ENCODE measurements at regions not wholly inside any gene's neighbourhood (a gene's known extent, or its start where the extent isn't known, plus 50 kb on each side); places are given as distances from the start of the nearest gene placed in this dataset.

DNA sequence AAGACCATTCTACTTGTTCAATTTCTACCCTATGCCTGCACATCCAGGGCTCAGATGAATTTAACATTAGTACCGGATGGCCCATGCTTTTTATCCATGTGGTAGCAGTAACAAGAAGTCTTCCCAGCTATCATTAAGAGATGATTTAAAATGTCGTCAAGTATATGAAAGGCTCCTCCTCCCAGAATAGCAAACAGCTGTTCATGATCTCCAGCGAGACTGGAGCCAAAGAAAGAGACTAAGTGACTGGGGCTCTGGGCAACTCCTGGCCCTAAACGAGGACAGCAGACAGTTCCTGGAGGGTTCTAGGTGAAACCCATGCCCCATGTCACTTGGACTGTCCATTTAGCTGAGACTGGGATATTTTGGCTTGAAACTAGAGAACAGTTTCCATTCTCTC lies 160.8 kb downstream of the CDC5L start:
- POLR2A ChIA-PET: no interaction called here
- no peaks in the 10 kb centered on the region for H3K79me2 ChIP-seq (ENCODE audit: insufficient read depth)
- no peak overlapping the region for H3K4me2 ChIP-seq
- H3K27me3 ChIP-seq (ENCODE audit: insufficient read depth): peaks cover 13% of the 10 kb centered on the region; the same call in 1 of the 2 replicates
- no peaks in the 10 kb centered on the region for H3K4me1 ChIP-seq (ENCODE audit: control insufficient read depth in 1 of 2, insufficient read depth in 2 of 2, low read depth in 1 of 2, low read length in 1 of 2)
- H3K9ac ChIP-seq: no peak overlapping the region
- H3K9me3 ChIP-seq: no peaks in the 10 kb centered on the region
- no peaks in the 10 kb centered on the region for H3F3A ChIP-seq (replicated peaks; ENCODE audit: insufficient read depth)
- H2AFZ ChIP-seq (ENCODE audit: low read depth): no peak overlapping the region
- no peaks in the 10 kb centered on the region for H3K9me2 ChIP-seq
- CTCF ChIA-PET: interaction anchor here (1.5 to 2.3 kb wide), 2 partner anchors 9 to 73 kb away, joined by 3 to 7 read pairs; no protein-coding TSS in a partner anchor
- H3K27ac ChIP-seq (ENCODE audit: low read depth in 2 of 2, low read length in 1 of 2): no peak overlapping the region
- no peaks in the 10 kb centered on the region for H3K36me3 ChIP-seq (replicated peaks in 1 of 2; ENCODE audit: control insufficient read depth in 1 of 2, insufficient read depth in 2 of 2, low read length in 1 of 2)
- TF ChIP-seq, protein P1, sequence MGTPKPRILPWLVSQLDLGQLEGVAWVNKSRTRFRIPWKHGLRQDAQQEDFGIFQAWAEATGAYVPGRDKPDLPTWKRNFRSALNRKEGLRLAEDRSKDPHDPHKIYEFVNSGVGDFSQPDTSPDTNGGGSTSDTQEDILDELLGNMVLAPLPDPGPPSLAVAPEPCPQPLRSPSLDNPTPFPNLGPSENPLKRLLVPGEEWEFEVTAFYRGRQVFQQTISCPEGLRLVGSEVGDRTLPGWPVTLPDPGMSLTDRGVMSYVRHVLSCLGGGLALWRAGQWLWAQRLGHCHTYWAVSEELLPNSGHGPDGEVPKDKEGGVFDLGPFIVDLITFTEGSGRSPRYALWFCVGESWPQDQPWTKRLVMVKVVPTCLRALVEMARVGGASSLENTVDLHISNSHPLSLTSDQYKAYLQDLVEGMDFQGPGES (IDR thresholded peaks at IDR 0.05; ENCODE audit: low read depth, low read length): no peak
- no peak for TF ChIP-seq RAD21 (IDR thresholded peaks at IDR 0.05; ENCODE audit: low read length)
- no peak for TF ChIP-seq MXI1 (IDR thresholded peaks at IDR 0.05; ENCODE audit: low read depth, low read length)
- no peak for TF ChIP-seq POLR2AphosphoS5 (IDR thresholded peaks at IDR 0.05; ENCODE audit: low read depth, low read length)
- TF ChIP-seq EZH2phosphoT487 (IDR thresholded peaks at IDR 0.05; ENCODE audit: borderline replicate concordance, low read depth): no peak
- TF ChIP-seq CHD2 (IDR thresholded peaks at IDR 0.05; ENCODE audit: low read length, partially characterized antibody): no peak
- TF ChIP-seq, protein P2, sequence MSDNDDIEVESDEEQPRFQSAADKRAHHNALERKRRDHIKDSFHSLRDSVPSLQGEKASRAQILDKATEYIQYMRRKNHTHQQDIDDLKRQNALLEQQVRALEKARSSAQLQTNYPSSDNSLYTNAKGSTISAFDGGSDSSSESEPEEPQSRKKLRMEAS (IDR thresholded peaks at IDR 0.05; ENCODE audit: low read depth): no peak
- TF ChIP-seq TEAD4 (IDR thresholded peaks at IDR 0.05; ENCODE audit: borderline replicate concordance, insufficient read depth): no peak
- no peak for TF ChIP-seq SMC3 (IDR thresholded peaks at IDR 0.05; ENCODE audit: low read depth, low read length)
- DNase-seq: no peak
- H3K4me3 ChIP-seq (ENCODE audit: low read depth in 2 of 2, low read length in 1 of 2): no peak overlapping the region
- WGBS (ENCODE audit: low lambda C conversion rate): 29% methylated on average over 3 of the region's 4 CpGs
- no peaks in the 10 kb centered on the region for H4K20me1 ChIP-seq (ENCODE audit: insufficient read depth)

DNA sequence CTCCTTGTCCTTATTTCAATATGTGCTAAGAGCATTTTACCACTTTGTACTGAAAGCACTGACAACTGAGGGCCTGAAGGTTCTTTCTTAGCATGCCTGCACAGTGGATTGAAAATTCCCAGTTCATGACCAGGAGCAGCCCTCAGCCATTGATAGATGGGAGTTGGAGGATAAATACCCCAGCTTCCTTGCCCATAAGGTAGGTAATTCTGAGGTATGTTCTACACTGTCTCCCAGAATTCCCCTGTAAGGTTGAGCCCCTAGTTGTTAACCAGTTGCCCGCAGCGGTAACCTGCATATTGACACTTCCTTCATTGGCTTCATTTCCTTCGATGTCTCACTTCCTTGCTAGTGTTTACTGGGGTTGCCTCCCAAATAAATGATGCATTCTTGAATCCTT lies 162.0 kb downstream of the CDC5L start:
- H3F3A ChIP-seq (replicated peaks; ENCODE audit: insufficient read depth): no peaks in the 10 kb centered on the region
- ChIA-PET CTCF (interaction anchor here (1.5 kb wide), 1 partner anchor 8 kb away, joined by 3 read pairs; no protein-coding TSS in a partner anchor), POLR2A (no interaction called here)
- no peaks in the 10 kb centered on the region for H3K9me3 ChIP-seq
- H3K9me2 ChIP-seq: no peaks in the 10 kb centered on the region
- H3K4me1 ChIP-seq (ENCODE audit: control insufficient read depth in 1 of 2, insufficient read depth in 2 of 2, low read depth in 1 of 2, low read length in 1 of 2): no peaks in the 10 kb centered on the region
- peaks cover 13% of the 10 kb centered on the region; the same call in 1 of the 2 replicates for H3K27me3 ChIP-seq (ENCODE audit: insufficient read depth)
- no peak overlapping the region for H3K9ac ChIP-seq
- H4K20me1 ChIP-seq (ENCODE audit: insufficient read depth): no peaks in the 10 kb centered on the region
- H3K79me2 ChIP-seq (ENCODE audit: insufficient read depth): no peaks in the 10 kb centered on the region
- H3K4me3 ChIP-seq (ENCODE audit: low read depth in 2 of 2, low read length in 1 of 2): no peak overlapping the region
- H2AFZ ChIP-seq (ENCODE audit: low read depth): no peak overlapping the region
- WGBS (ENCODE audit: low lambda C conversion rate): 42% methylated on average over 3 of the region's 3 CpGs
- no peak for TF ChIP-seq SIN3A (IDR thresholded peaks at IDR 0.05; ENCODE audit: borderline replicate concordance, low read depth, low read length)
- TF ChIP-seq EZH2phosphoT487 (IDR thresholded peaks at IDR 0.05; ENCODE audit: borderline replicate concordance, low read depth): no peak
- no peak for TF ChIP-seq RAD21 (IDR thresholded peaks at IDR 0.05; ENCODE audit: low read length)
- TF ChIP-seq FOXJ3 (CRISPR knock-in tag; IDR thresholded peaks at IDR 0.05): no peak
- TF ChIP-seq, protein P3, sequence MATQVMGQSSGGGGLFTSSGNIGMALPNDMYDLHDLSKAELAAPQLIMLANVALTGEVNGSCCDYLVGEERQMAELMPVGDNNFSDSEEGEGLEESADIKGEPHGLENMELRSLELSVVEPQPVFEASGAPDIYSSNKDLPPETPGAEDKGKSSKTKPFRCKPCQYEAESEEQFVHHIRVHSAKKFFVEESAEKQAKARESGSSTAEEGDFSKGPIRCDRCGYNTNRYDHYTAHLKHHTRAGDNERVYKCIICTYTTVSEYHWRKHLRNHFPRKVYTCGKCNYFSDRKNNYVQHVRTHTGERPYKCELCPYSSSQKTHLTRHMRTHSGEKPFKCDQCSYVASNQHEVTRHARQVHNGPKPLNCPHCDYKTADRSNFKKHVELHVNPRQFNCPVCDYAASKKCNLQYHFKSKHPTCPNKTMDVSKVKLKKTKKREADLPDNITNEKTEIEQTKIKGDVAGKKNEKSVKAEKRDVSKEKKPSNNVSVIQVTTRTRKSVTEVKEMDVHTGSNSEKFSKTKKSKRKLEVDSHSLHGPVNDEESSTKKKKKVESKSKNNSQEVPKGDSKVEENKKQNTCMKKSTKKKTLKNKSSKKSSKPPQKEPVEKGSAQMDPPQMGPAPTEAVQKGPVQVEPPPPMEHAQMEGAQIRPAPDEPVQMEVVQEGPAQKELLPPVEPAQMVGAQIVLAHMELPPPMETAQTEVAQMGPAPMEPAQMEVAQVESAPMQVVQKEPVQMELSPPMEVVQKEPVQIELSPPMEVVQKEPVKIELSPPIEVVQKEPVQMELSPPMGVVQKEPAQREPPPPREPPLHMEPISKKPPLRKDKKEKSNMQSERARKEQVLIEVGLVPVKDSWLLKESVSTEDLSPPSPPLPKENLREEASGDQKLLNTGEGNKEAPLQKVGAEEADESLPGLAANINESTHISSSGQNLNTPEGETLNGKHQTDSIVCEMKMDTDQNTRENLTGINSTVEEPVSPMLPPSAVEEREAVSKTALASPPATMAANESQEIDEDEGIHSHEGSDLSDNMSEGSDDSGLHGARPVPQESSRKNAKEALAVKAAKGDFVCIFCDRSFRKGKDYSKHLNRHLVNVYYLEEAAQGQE (IDR thresholded peaks at IDR 0.05; ENCODE audit: low read depth, low read length): no peak
- TF ChIP-seq, protein P4, sequence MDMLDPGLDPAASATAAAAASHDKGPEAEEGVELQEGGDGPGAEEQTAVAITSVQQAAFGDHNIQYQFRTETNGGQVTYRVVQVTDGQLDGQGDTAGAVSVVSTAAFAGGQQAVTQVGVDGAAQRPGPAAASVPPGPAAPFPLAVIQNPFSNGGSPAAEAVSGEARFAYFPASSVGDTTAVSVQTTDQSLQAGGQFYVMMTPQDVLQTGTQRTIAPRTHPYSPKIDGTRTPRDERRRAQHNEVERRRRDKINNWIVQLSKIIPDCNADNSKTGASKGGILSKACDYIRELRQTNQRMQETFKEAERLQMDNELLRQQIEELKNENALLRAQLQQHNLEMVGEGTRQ (IDR thresholded peaks at IDR 0.05; ENCODE audit: borderline replicate concordance, low read depth, low read length): no peak
- H3K27ac ChIP-seq (ENCODE audit: low read depth in 2 of 2, low read length in 1 of 2): no peak overlapping the region
- H3K4me2 ChIP-seq: no peak overlapping the region
- no peaks in the 10 kb centered on the region for H3K36me3 ChIP-seq (replicated peaks in 1 of 2; ENCODE audit: control insufficient read depth in 1 of 2, insufficient read depth in 2 of 2, low read length in 1 of 2)
- DNase-seq: no peak

Data from SK-N-SH (cell line).